HG02678 (cell line): ENCODE measurements at regions not wholly inside any gene's neighbourhood (a gene's known extent, or its start where the extent isn't known, plus 50 kb on each side); places are given as distances from the start of the nearest gene placed in this dataset.
A peak's percentile ranks its signal among the peaks of the same experiment; 100 is the strongest.

Experiments used
- ATAC-seq: cut with Tn5 transposase; IDR thresholded peaks from one replicate; pipeline ENCODE4 v1.9.1; 2021; ENCODE audit warnings: mild to moderate bottlenecking, moderate library complexity; ENCODE audit not compliant: unreplicated experiment

GRCh38 chr18:51637881-51638280, 440.4 kb upstream of the MEX3C start:
- no peak for ATAC-seq

- ATAC-seq, result no peak
These were observed 442.1 kb upstream of the MEX3C start for GRCh38 chr18:51639541-51639940.

GRCh38 chr18:51643483-51643882, 446.0 kb upstream of the MEX3C start:
- ATAC-seq, result no peak

- no peak for ATAC-seq
These were observed 448.1 kb upstream of the MEX3C start for GRCh38 chr18:51645607-51646006.

- ATAC-seq, result no peak
These were observed 449.9 kb upstream of the MEX3C start for GRCh38 chr18:51647346-51647745.

- ATAC-seq, result no peak
These were observed 450.5 kb upstream of the MEX3C start for GRCh38 chr18:51647942-51648341.

- no peak for ATAC-seq
These were observed 452.3 kb upstream of the MEX3C start for GRCh38 chr18:51649796-51650195.

- no peak for ATAC-seq
These were observed 454.3 kb upstream of the MEX3C start for GRCh38 chr18:51651761-51652160.

- ATAC-seq, result no peak
These were observed 456.2 kb upstream of the MEX3C start for GRCh38 chr18:51653507-51654213.

- ATAC-seq, result peak; percentile 73
These were observed 457.2 kb upstream of the MEX3C start for GRCh38 chr18:51654488-51655326.

GRCh38 chr18:51655327-51655698, 457.8 kb upstream of the MEX3C start:
- peak; percentile 84 for ATAC-seq

- no peak for ATAC-seq
These were observed 458.8 kb upstream of the MEX3C start for GRCh38 chr18:51656249-51656648.

- ATAC-seq, result no peak
These were observed 461.0 kb upstream of the MEX3C start for GRCh38 chr18:51658436-51658835.

GRCh38 chr18:51659781-51660180, 462.3 kb upstream of the MEX3C start:
- ATAC-seq, result no peak

- no peak for ATAC-seq
These were observed 462.8 kb upstream of the MEX3C start for GRCh38 chr18:51660188-51660715.

- no peak for ATAC-seq
These were observed 466.8 kb upstream of the MEX3C start for GRCh38 chr18:51664236-51664635.

- ATAC-seq, result no peak
These were observed 469.3 kb upstream of the MEX3C start for GRCh38 chr18:51666763-51667191.

- ATAC-seq, result peak; percentile 86
These were observed 470.6 kb upstream of the MEX3C start for GRCh38 chr18:51668101-51668500.

GRCh38 chr18:51668607-51669006, 471.1 kb upstream of the MEX3C start:
- no peak for ATAC-seq

GRCh38 chr18:51686590-51686989, 489.1 kb upstream of the MEX3C start:
- no peak for ATAC-seq

- no peak for ATAC-seq
These were observed 490.5 kb upstream of the MEX3C start for GRCh38 chr18:51687845-51688585.
